BE2C (cell line): ENCODE measurements at regions not wholly inside any gene's neighbourhood (a gene's known extent, or its start where the extent isn't known, plus 50 kb on each side); places are given as distances from the start of the nearest gene placed in this dataset.

ENCODE experiments used
- DNase-seq: peaks from one replicate; pipeline ENCODE4 v3.0.0-alpha.2; 2020
- H3K27me3 ChIP-seq: fragments of 250-450 bp; sonication (Bioruptor Pico); 2 replicates; pipeline ENCODE4 v1.5.1; 2020; ENCODE audit warnings: mild to moderate bottlenecking
- H3K36me3 ChIP-seq: fragments of 250-450 bp; sonication (Bioruptor Pico); 2 replicates; pipeline ENCODE4 v1.5.1; 2020; ENCODE audit warnings: mild to moderate bottlenecking
- H3K4me1 ChIP-seq: fragments of 250-450 bp; sonication (Bioruptor Pico); 2 replicates; pipeline ENCODE4 v1.5.1; 2020
- H3K4me3 ChIP-seq: 2 replicates; pipeline ENCODE4 v1.5.1; 2011; ENCODE audit warnings: low read depth, low read length
- H3K9me3 ChIP-seq: fragments of 250-450 bp; sonication (Bioruptor Pico); 2 replicates; pipeline ENCODE4 v1.5.1; 2020
- CTCF ChIP-seq: IDR thresholded peaks from 2 replicates; pipeline ENCODE4 v1.5.1; 2012; ENCODE audit warnings: mild to moderate bottlenecking, low read depth, low read length

GRCh38 chr1:43066578-43066977, 105.5 kb downstream of the EBNA1BP2 start:
- no peaks in the 10 kb centered on the region for H3K9me3 ChIP-seq
- H3K36me3 ChIP-seq: no peaks in the 10 kb centered on the region
- no peaks in the 10 kb centered on the region for H3K27me3 ChIP-seq
- no peak for DNase-seq
- H3K4me1 ChIP-seq: peaks cover 19% of the 10 kb centered on the region
- no peak for TF ChIP-seq CTCF
- no peak overlapping the region for H3K4me3 ChIP-seq

- H3K4me1 ChIP-seq: peaks cover 19% of the 10 kb centered on the region
- TF ChIP-seq CTCF: no peak
- DNase-seq: no peak
Observed at GRCh38 chr1:43065616-43066399, 106.3 kb downstream of the EBNA1BP2 start.

GRCh38 chr1:43065191-43065590, 106.5 kb upstream of the SLC2A1 start:
- Histone ChIP-seq H3K27me3 (no peaks in the 10 kb centered on the region), H3K36me3 (no peaks in the 10 kb centered on the region), H3K9me3 (no peaks in the 10 kb centered on the region), H3K4me3 (no peak overlapping the region), H3K4me1 (peaks cover 19% of the 10 kb centered on the region)
- TF ChIP-seq CTCF: no peak
- DNase-seq: no peak

More at GRCh38 chr1:43065616-43066399, 106.3 kb downstream of the EBNA1BP2 start:
- Histone ChIP-seq H3K4me3 (no peak overlapping the region), H3K9me3 (no peaks in the 10 kb centered on the region), H3K36me3 (no peaks in the 10 kb centered on the region), H3K27me3 (no peaks in the 10 kb centered on the region)

- Histone ChIP-seq H3K36me3 (no peaks in the 10 kb centered on the region), H3K27me3 (no peaks in the 10 kb centered on the region), H3K4me3 (no peak overlapping the region), H3K9me3 (no peaks in the 10 kb centered on the region), H3K4me1 (peaks cover 16% of the 10 kb centered on the region)
- TF ChIP-seq CTCF: no peak
- DNase-seq: no peak
Observed at GRCh38 chr1:43063394-43064219, 104.9 kb upstream of the SLC2A1 start.

- no peak for TF ChIP-seq CTCF
- Histone ChIP-seq H3K4me1 (peaks cover 23% of the 10 kb centered on the region), H3K4me3 (no peak overlapping the region), H3K27me3 (no peaks in the 10 kb centered on the region), H3K9me3 (no peaks in the 10 kb centered on the region), H3K36me3 (no peaks in the 10 kb centered on the region)
- no peak for DNase-seq
Observed at GRCh38 chr1:43062527-43063095, 103.9 kb upstream of the SLC2A1 start.
